ENCODE measurements at regions not wholly inside any gene's neighbourhood (a gene's known extent, or its start where the extent isn't known, plus 50 kb on each side); places are given as distances from the start of the nearest gene placed in this dataset.

DNA sequence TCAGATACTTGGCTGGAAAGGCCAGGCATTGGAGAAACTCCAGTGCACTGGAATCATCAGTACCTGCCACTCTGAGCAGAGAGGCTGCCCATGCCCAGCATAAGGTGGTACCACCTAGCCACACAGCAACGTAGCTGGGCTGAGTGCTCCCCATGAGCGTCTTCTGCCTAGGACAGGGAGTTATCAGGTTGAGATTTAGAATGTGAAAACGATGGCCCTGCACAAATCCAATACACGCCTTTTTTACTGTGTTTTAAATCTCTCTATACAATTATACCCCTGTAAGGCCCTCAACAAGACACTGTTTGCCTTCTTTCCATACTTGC lies 66.7 kb upstream of the PTGR2 start:
- no peak for TF ChIP-seq EZH2phosphoT487 (IDR thresholded peaks at IDR 0.05; ENCODE audit: borderline replicate concordance, low read depth, low read length)
- TF ChIP-seq, protein P1, sequence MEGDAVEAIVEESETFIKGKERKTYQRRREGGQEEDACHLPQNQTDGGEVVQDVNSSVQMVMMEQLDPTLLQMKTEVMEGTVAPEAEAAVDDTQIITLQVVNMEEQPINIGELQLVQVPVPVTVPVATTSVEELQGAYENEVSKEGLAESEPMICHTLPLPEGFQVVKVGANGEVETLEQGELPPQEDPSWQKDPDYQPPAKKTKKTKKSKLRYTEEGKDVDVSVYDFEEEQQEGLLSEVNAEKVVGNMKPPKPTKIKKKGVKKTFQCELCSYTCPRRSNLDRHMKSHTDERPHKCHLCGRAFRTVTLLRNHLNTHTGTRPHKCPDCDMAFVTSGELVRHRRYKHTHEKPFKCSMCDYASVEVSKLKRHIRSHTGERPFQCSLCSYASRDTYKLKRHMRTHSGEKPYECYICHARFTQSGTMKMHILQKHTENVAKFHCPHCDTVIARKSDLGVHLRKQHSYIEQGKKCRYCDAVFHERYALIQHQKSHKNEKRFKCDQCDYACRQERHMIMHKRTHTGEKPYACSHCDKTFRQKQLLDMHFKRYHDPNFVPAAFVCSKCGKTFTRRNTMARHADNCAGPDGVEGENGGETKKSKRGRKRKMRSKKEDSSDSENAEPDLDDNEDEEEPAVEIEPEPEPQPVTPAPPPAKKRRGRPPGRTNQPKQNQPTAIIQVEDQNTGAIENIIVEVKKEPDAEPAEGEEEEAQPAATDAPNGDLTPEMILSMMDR (conservative IDR thresholded peaks at IDR 0.05; ENCODE audit: low read length) = no peak
